HEK293T (cell line): ENCODE measurements at regions not wholly inside any gene's neighbourhood (a gene's known extent, or its start where the extent isn't known, plus 50 kb on each side); places are given as distances from the start of the nearest gene placed in this dataset.

Source experiments
- ARNT ChIP-seq: fragments of 450-650 bp; IDR thresholded peaks from 2 replicates; pipeline ENCODE4 v1.6.1; 2017; ENCODE audit warnings: mild to moderate bottlenecking
- BHLHE40 ChIP-seq: fragments of 450-650 bp; IDR thresholded peaks from 2 replicates; pipeline ENCODE4 v1.6.1; 2016; ENCODE audit warnings: mild to moderate bottlenecking, moderate library complexity, borderline replicate concordance
- FOXA1 ChIP-seq: fragments of 450-650 bp; IDR thresholded peaks from 2 replicates; pipeline ENCODE4 v1.6.1; 2016; ENCODE audit warnings: mild to moderate bottlenecking
- FOXK2 ChIP-seq: fragments of 450-650 bp; IDR thresholded peaks from 2 replicates; pipeline ENCODE4 v1.6.1; 2016; ENCODE audit warnings: mild to moderate bottlenecking
- FOXM1 ChIP-seq: fragments of 450-650 bp; IDR thresholded peaks from 2 replicates; pipeline ENCODE4 v1.6.1; 2017; ENCODE audit warnings: mild to moderate bottlenecking, borderline replicate concordance
- NFRKB ChIP-seq: fragments of 450-650 bp; IDR thresholded peaks from 2 replicates; pipeline ENCODE4 v1.6.1; 2016; ENCODE audit warnings: mild to moderate bottlenecking, moderate library complexity
- SP1 ChIP-seq: fragments of 450-650 bp; IDR thresholded peaks from 2 replicates; pipeline ENCODE4 v1.6.1; 2017
- TARDBP ChIP-seq: fragments of 450-650 bp; IDR thresholded peaks from 2 replicates; pipeline ENCODE4 v1.6.1; 2016
- ZNF384 ChIP-seq: fragments of 450-650 bp; IDR thresholded peaks from 2 replicates; pipeline ENCODE4 v1.6.1; 2016
- TF ChIP-seq, protein P1 (sequence below): fragments of 450-650 bp; IDR thresholded peaks from 2 replicates; pipeline ENCODE4 v1.6.1; 2016

DNA sequence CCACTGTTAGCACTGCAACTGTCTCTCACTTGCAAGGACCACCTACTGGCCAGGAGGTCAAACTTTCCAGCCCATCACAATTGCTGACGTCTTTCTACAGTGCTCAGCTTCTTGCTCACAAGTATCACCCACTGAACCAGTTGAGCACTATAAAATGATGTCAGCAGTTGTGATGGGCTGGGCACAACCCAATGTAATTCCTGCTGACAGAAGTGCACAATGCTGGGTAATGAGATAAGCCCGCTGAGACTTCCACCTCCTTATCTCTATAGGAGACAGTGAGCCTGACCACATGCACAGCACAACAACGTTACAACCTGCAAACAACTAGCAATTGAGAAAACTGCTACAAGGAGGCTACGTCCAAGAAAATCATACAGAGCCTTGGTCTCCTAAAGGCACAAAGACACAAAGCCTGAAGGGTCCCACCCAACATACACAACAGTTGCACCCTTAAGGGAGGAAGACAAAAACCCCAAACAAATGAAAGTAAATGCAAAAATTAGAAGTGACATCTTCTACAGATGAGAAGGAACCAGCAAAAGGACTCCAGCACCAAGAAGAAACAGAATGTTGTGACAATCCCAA lies 273.2 kb downstream of the LIG4 start:
- TF ChIP-seq, protein P1, sequence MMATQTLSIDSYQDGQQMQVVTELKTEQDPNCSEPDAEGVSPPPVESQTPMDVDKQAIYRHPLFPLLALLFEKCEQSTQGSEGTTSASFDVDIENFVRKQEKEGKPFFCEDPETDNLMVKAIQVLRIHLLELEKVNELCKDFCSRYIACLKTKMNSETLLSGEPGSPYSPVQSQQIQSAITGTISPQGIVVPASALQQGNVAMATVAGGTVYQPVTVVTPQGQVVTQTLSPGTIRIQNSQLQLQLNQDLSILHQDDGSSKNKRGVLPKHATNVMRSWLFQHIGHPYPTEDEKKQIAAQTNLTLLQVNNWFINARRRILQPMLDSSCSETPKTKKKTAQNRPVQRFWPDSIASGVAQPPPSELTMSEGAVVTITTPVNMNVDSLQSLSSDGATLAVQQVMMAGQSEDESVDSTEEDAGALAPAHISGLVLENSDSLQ, result no peak
- TF ChIP-seq ZNF384, result no peak
- no peak for TF ChIP-seq FOXM1
- TF ChIP-seq NFRKB, result no peak
- TF ChIP-seq SP1, result no peak
- no peak for TF ChIP-seq FOXA1
- no peak for TF ChIP-seq TARDBP
- no peak for TF ChIP-seq BHLHE40
- TF ChIP-seq FOXK2, result no peak
- TF ChIP-seq ARNT, result no peak
